CMK (cell line): ENCODE measurements at regions not wholly inside any gene's neighbourhood (a gene's known extent, or its start where the extent isn't known, plus 50 kb on each side); places are given as distances from the start of the nearest gene placed in this dataset.
A peak's percentile ranks its signal among the peaks of the same experiment; 100 is the strongest.
"Not testable (repeated sequence)": the region's sequence is repeated elsewhere in the genome, so short reads cannot be mapped to it uniquely, and the experiment has no call there.

Experiments
- DNase-seq: peaks from one replicate; pipeline ENCODE4 v3.0.0-alpha.2; 2010; ENCODE audit warnings: low read depth

DNA sequence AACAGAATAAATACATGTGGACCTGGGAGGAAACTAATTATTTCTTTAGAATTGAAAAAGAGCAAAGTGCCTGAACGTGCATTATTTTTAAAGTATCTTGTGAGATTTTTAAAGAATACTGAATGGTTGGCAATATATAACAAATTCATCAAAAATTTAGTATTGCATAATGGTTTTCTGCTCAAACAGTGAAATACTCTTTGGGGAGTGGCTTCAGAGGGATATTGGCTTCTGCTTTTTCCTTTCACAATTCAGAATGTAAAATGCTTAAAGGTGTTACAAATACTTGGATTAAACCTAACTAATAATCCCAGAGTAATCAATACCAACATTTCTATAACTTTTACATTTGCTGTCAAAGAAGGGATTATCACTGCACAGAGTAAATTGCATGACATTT is 379.3 kb upstream of the CHD1 start:
- no peak for DNase-seq

DNA sequence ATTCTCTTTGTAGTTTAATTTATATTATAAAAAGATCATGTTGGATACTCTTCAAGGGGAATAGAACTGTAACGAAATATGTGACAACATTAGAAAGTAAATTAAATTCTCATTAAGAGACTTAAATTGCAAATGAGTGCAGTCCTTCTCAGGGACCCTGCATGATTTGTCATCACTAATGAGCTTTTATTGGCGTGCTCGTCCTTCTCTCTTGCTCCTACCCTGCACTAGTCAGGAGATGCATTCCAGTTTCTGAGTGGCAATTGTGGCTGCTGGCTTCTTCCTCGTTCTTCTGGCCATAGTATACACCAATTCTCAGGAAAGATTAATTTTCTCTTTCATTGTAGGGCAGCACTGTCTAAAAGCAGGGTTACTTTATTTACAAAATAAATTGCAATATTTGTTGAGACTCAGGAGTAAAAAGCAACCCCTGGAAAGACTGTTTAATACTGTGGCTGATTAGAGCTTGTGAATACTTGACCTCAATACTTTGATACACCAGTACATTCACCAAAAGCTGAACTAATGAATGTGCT is 376.3 kb upstream of the CHD1 start:
- no peak for DNase-seq

DNA sequence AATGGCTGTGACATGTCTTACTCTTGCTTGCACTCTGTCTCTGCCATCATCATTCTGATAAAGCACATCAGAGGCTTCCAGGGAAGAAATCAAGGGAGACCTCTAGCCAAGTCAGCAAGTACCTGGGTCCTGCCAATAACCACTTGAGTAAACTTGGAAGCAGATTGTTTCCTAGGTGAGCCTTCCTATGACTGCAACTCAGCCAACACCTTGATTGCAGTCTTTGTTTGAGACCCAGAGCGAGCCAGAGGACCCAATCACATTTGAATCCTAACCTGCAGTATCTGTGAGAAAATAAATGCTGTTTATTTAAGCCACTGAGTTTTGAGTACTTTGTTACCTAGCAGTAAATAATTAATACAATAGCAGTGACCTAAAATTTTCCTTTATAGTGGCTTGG is 356.8 kb upstream of the CHD1 start:
- no peak for DNase-seq

GRCh38 chr5:99275128-99275527 is 346.3 kb upstream of the CHD1 start:
- DNase-seq = no peak

GRCh38 chr5:99272576-99272975 is 343.8 kb upstream of the CHD1 start:
- no peak for DNase-seq

DNA sequence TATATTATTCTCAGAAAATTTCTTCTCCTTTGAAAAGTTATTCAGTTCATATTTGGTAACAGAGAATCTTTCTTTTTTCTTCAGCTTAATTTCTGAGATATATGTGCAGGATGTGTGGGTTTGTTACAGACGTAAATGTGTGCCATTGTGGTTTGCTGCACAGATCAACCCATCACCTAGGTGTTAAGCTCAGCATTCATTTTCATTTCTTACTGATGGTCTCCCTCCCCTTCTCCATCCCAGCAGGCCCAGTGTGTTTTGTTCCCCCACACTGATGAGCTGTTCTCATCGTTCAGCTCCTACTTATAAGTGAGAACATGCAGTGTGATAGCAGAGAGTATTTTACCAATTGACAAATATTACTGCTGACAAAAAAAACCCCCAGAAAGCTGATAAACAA is 330.0 kb upstream of the CHD1 start:
- no peak for DNase-seq

DNA sequence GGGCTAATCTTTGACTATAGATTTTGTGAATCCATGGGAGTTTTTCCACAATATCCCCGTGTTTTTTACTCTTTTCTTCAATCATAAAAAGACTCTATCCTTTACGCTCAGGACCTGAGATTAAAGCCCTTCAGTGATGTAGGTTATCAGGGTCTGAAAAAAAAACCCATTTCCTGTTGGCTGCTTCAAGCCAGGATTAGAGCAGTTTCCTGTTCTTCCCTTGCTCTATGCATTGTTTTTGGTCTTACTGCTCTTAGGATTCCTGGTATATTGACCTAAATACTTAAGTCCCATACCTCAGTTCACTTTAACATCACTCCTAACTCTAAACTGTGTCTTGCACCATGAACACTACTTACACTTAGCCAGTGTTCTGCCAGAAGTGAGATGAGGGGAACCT is 319.3 kb upstream of the CHD1 start:
- DNase-seq = no peak

DNA sequence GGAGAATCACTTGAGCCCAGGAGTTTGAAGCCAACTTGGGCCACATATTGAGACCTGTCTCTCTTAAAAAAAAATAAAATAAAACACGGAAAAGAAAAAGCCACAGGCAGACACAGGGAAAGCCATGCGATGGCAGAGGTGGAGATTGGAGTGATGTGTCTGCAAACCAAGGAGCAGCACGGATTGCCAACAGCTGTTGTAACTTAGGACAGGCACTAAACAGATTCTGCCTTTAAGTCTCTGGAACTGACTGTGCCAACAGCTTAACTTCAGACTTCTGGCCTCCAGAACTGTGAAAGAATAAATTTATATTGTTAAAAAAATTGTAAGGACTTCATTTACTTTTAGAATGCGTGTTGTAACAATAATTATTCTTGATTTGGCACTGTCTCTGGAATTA is 318.5 kb upstream of the CHD1 start:
- DNase-seq = no peak

DNA sequence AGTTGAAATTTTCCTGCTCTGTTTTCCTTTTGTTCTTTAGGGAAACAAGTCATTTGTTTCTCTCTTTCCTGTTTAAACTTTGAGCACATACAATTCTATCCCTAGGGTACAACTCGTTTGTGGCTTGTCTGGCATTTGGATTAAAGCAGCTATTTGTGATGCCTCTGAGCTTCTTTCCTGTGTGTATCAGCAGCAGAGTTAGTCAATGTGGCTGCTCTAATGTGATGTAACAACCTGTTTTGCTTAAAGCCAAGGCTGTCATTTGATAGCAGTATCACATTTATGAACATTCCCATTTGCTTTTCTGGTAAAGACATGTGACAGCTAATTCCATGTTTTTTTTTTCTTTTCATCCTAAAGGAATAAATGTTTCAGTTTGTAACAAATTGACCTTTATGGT is 314.3 kb upstream of the CHD1 start:
- no peak for DNase-seq

DNA sequence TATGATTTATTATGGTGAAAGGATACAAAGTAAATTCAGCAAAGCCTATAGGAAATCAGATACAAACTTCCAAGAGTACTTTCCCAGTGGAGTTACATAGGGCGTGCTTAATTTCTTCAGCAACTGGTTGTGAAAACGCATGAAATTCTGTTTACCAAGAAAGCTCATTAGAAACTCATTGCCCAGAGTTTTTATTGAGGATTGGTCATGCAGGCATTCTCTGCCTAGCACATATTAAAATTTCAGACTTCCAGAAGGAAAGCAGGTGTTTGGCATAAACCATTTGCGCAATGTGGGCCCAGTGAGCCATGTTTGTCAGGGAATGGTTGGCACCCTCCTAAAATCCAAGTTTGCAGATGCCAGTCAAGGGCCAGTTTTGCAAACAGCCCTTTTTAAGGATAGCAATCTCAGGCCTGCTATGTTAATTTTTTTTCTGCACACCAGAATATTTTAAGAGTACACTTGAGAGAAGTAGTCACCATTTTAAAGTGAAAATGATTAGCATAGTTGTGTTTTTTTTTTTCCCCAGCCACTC is 311.1 kb upstream of the CHD1 start:
- no peak for DNase-seq

GRCh38 chr5:99191206-99191745 is 262.5 kb upstream of the CHD1 start:
- no peak for DNase-seq

DNA sequence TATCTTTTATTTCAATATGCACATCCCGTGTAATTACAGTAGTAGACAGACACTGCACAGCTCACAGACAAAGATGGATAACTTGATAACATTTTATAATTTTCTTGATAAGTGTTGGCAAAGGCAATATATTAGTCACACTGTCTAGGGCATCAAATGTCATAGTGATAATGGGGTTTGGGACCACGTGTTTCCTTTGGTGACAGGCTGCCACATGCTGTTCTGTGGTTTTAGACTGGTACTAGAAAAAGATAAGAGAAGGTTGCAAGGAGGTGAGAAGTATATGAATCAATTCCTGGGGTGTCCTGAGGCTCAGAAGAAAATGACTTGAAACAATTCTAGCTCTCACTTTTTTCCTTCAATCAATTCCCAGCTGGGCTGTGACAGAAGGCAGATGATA is 258.8 kb upstream of the CHD1 start:
- DNase-seq = no peak

DNA sequence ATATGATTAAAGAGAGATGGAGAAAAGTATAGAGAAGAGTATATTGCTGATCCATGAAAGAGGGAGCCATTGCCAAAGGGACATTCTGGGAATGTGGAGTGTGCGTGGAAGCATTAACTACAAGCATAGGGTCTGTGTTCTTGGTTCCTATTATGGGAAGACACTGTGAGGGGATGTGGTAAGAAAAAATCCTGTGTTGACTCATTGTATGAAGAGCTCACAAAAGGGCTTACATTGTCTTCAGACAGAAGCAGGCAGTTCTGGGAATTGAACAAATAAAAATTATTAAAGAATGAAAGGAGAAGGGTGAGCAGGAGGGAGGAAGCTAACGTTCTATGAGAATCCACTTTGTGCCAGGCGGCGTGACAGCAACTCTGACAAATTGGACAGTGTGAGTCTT is 250.4 kb upstream of the CHD1 start:
- DNase-seq = no peak

DNA sequence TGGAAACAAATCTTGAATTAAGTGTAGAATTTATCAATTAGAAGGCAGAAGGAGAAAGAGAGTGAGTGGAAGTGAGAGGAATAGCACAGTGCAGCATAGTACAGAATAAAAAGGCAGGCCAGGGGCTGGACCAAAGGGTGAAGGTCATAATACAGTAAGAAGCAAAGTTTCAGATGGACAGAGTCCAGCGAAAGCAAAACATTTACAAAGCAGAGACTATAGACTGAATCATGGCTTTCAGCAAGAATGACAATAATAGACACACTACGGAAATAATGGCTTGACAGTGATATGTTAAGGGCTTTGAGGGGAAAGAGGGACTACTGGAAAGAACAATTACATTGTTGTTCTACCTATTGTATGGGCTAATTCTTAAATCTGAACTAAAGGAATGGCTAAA is 249.0 kb upstream of the CHD1 start:
- DNase-seq = no peak

- DNase-seq = peak; percentile 4
These were observed 247.4 kb upstream of the CHD1 start for GRCh38 chr5:99176186-99176585.

- DNase-seq = no peak
These were observed 240.5 kb upstream of the CHD1 start for GRCh38 chr5:99169309-99169708.

DNA sequence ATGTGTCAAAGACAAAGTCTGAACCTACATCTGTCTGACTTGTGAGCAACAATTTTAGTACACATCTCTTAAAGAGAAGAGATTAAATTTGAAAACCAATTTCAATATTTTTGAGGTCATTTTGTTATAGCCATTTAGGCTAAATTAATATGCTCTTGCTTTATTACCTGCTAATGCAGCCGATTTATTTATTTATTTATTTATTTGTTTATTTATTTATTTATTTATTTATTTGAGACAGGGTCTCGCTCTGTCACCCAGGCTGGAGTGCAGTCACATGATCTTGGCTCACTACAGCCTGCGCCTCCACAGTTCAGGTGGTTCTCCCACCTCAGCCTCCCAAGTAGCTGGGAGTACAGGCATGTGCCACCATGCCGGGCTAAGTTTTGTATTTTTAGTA is 232.7 kb upstream of the CHD1 start:
- DNase-seq = not testable (repeated sequence)

- no peak for DNase-seq
These were observed 227.9 kb upstream of the CHD1 start for GRCh38 chr5:99156688-99157087.

DNA sequence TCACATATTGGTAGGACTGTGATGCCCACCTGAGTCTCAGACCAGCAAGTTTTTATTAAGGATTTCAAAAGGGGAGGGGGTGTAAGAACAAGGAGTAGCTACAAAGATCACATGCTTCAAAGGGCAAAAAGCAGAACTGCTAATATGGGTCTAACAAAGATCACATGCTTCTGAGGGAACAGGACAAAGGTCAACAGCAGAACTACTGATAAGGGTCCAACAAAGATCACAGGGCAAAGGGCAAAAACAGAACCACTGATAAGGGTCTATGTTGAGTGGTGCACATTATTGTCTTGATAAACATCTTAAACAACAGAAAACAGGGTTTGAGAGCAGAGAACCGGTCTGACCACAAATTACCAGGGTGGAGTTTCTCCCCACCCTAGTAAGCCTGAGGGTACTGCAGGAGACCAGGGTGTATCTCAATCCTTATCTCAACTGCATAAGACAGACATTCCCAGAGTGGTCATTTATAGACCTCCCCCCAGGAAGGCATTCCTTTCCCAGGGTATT is 214.5 kb upstream of the CHD1 start:
- DNase-seq = not testable (repeated sequence)

DNA sequence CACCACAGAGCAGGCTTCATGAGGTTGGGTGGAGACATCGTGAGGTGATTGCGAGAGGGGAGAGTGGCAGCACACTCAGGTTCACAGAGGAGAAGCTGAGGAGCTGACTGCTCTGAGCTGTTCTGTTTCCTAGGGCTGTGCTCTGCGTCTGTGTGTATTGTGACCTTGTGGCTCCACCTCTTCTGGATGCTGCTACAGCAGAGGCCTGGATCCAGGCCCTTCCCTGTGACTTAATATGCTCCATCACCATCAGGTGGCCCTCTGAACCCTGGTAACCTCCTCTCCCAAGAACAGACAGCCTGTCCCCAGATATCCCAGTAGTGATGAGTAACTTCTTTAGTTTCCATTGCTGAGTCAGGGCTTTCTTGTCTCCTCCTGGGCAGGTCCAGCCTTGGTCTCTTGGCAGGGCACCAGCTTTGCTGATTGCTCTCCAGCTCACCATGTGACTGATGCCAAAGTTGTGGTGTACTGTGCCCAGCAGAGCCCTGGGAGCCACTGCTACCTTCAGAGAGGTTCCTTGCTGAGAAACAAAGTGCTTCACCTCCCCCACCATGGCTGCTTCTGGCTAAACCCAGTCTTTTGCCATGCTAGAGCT is 212.8 kb upstream of the CHD1 start:
- DNase-seq = no peak

DNA sequence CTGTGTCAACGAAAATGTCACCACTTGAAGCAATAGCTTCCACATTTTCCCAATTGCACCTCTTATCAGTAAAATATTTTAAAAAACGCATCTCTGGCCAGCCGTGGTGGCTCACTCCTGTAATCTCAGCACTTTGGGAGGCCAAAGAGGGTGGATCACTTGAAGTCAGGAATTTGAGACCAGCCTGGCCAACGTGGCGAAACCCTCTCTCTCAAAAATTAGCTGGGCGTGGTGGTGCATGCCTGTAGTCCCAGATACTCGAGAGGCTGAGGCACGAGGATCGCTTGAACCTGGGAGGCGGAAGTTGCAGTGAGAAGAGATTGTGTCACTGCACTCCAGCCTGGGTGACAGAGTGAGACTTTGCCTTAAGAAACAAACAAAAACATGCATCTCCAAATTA is 210.1 kb upstream of the CHD1 start:
- DNase-seq = no peak

DNA sequence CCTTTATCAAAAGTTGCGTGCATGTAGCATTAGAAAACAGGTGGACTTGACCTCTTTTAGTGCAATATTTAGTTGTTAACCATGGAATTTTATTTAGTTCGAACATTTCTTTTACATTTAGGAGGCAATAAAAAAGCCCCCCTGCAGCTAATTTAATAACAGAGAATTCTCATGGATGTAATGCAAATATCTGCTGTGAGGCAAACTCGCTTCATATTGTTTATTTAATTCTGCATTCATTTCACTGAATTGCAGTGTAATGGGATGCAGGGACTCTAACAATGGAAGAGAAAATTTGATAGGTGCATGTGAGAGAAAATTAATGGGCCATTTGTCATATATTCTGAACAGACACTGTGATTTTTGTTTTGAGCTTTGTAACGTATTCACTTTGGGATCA is 205.1 kb upstream of the CHD1 start:
- DNase-seq = no peak

- no peak for DNase-seq
These were observed 201.1 kb upstream of the CHD1 start for GRCh38 chr5:99129768-99130501.
